ENCODE measurements at regions not wholly inside any gene's neighbourhood (a gene's known extent, or its start where the extent isn't known, plus 50 kb on each side); places are given as distances from the start of the nearest gene placed in this dataset.

DNA sequence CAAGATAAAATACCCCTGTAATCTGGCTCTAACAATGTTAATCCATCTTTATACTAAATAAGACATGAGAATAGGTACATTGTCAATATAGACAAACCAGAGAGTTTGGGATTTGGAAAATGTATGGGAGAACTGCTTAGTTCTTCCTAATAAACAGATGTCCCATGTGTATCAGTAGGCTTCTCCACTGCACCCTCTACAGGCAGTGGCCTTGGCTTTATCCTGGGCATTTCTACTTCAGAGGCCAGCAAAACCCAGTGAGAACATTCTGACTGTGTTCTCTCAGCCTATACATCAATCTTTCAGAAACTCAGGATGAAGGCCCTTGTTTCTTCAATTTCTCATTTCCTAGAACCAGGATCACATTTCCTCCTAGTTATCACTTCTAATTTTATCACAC is 1167.5 kb upstream of the ACVR2A start:
- DNase-seq (ENCODE audit: low read depth): no peak

- no peak for DNase-seq (ENCODE audit: low read depth)
Measured at GRCh38 chr2:146669735-146670134, 1175.1 kb upstream of the ACVR2A start.

DNA sequence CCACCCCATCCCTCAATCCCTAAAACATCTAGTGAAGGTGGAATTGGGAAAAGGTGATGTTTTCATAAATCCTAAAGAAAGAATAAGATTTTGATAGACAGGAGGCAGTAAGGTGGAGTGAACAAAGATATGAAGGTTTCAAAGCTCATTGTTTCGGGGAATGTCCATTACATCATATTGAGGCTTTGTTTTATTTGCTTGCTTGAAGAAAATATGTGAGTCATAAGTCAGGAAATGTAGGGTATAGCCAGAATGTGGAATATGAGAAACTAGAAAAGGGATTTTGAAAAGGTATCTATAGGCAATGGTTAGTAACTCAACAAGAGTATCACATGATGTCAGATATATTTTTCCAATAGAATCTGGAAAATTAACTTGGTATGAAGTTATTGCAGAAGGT is 1178.5 kb upstream of the ACVR2A start:
- DNase-seq (ENCODE audit: low read depth): peak; percentile 32

DNA sequence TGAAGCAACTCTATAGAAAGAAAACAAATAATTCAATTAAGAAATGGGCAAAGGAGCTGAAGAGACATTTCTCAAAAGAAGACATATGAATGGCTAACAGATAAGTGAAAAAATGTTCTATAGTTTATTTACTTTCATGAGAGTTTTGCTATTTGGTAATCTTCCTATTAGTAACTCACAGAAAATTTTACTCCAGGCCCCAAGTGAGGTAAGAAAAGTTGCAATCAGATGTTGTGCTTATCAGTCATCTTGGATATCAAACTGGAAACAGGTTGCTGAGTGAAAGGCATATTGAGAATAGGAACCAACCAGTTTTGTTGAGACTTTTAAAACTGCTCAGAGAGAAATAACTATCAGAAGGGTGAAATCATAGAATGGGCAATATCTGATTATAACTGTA is 1179.0 kb upstream of the ACVR2A start:
- no peak for DNase-seq (ENCODE audit: low read depth)

DNA sequence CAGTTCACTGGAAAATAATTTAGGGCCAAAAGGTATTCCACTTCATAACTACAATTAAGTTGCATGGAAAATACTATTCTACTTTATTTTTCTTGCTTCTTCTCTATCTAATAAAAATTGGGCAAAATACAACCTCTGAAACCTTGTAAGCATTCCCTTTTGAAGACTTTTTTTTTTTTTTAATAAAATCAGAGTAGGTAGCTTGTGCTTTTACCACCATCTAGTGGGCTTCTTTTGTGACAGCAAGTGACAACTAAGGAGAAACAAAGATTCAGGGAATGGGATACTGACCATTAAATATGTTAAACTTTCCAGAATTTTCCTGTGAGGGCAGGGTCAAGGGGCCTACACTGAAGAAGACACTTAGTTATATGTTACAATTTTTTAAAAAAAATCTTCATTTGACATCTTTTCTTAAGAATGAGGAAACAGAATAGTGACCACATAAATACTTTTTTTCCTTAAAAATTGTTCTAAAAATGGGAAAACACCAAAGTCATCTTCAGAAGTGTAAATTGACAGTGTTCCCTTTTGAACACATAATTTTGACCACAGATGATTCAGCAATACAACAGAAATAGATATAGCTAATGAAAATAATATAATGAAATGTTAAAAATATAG is 1183.2 kb upstream of the ACVR2A start:
- no peak for DNase-seq (ENCODE audit: low read depth)

GRCh38 chr2:146659976-146660375 is 1184.9 kb upstream of the ACVR2A start:
- DNase-seq (ENCODE audit: low read depth): no peak

- DNase-seq (ENCODE audit: low read depth): no peak
Measured at GRCh38 chr2:146652311-146652710, 1192.5 kb upstream of the ACVR2A start.

DNA sequence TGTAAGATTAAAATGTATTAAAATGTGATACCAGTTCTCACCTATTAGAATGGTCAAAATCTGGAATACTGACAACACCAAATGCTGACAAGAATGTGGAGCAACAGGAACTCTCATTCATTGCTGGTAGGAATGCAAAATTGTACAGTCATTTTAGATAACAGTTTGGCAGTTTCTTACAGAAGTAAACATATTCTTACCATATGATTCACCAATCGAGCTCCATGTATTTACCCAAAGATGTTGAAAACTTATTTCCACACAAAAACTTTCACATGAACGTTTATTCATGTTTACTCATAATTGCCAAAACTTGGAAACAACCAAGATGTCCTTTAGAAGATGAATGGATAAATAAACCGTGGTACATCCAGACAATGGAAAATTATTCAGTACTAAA is 1193.5 kb upstream of the ACVR2A start:
- no peak for DNase-seq (ENCODE audit: low read depth)

GRCh38 chr2:146642066-146642465 is 1202.8 kb upstream of the ACVR2A start:
- no peak for DNase-seq (ENCODE audit: low read depth)

GRCh38 chr2:146634230-146635097 is 1210.4 kb upstream of the ACVR2A start:
- peak; percentile 86 for DNase-seq (ENCODE audit: low read depth)

DNA sequence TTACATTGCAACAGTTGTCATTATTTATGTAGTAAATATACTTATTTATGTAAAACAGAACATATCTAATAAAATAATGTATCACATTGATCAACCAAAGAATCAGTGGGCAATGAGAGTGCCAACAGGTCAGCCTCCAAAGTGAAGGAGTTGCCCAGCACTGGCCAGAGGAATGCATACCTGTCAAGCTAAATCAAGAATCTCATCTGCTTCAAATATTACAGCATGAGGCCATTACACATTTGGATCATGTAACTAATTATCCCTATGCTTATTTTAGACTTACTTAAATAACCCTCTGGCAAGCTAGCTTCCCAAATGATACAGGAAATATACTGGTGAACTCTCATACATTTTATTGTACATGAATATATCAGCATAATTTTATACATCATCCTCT is 1211.7 kb upstream of the ACVR2A start:
- DNase-seq (ENCODE audit: low read depth): no peak

DNA sequence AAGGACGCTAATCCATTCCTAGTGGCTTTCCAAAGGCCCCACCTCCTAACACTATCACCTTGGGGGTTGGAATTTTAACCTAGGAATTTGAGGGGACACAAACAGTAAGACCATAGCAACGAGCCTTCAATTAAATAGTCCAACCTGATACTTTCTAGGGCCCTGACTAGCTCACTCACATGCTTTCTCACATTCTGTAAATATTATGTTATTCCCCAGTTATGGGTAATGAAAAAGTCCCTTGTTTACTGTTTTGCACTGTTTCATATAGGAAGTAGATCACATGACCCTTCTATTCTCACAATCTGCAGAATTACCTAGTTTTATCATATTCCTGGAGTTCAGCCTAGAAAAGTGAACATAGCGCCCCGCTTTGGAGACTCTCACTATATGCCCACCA is 1212.1 kb upstream of the ACVR2A start:
- no peak for DNase-seq (ENCODE audit: low read depth)

DNA sequence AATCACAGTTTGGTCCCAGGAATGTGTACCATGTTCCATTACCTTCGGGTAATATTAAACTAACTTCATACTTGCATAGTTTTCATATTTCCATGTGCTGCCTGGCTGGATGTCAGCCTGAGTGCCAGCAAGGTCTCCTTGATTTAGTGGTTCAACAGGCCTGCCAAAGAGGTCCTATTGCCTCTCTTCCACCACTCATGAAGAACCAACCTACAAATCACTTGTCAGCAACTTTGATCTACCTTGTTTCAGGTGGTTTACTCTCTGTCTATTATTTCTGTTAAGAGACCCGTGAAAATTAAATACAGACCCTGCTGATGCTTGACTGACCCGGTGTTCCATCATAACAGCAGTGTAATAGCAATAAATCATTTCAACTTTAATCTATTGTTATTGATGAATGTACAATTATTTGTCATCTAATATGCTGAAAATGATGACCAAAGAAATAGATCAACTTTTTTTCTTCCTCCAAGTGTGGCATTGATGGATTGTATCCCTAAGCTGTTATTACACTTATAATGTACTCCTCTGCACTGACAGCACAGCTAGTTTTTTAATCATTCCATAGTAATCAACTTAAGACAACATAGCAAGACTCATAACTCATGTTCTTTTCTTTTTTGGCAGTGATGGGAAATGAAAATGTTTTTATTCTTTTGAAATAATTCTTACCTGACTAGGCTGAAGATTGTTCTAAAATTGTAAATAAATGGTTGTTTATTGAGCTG is 1220.2 kb upstream of the ACVR2A start:
- DNase-seq (ENCODE audit: low read depth): no peak

DNA sequence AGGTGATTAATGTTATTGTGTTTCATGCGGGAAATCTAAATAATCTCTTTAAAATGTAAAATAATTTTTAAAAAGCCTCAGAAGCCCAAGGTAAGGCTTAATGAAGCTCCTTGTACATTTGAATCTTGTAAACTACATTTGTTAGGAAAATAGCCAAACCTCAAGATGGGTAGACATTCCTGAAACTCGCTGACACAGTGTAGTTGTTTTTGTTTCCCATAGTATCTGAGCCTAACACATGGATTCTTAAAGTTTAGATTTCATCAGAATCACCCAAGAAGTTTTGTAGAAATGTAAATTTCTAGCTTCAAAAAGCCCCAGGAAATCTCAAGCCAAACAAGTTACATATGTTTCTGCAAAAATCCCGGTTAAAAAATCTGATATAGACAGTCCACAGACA is 1221.1 kb upstream of the ACVR2A start:
- DNase-seq (ENCODE audit: low read depth): no peak

GRCh38 chr2:146621656-146622055 is 1223.2 kb upstream of the ACVR2A start:
- no peak for DNase-seq (ENCODE audit: low read depth)

GRCh38 chr2:146615778-146616177 is 1229.1 kb upstream of the ACVR2A start:
- no peak for DNase-seq (ENCODE audit: low read depth)

- no peak for DNase-seq (ENCODE audit: low read depth)
Measured at GRCh38 chr2:146608490-146608889, 1236.3 kb upstream of the ACVR2A start.

GRCh38 chr2:146604521-146604920 is 1240.3 kb upstream of the ACVR2A start:
- DNase-seq (ENCODE audit: low read depth): no peak

DNA sequence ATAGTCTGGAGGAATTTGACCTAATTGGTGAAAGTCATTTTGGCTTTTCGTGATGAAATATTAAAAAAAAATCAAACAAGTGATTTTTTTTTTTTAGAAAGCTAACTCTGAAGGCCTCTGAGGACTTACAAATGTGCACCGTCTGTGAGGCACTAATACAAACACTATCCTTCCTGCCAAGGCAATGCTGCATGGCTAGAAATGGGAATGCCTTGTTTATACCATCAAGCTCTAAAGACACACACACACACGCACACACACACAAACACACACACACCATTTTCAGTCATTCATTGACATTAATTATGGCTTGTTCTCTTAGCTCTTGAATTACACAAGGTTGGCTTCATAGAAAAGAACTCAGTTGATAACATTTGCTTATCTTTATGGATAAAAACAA is 1242.0 kb upstream of the ACVR2A start:
- no peak for DNase-seq (ENCODE audit: low read depth)

DNA sequence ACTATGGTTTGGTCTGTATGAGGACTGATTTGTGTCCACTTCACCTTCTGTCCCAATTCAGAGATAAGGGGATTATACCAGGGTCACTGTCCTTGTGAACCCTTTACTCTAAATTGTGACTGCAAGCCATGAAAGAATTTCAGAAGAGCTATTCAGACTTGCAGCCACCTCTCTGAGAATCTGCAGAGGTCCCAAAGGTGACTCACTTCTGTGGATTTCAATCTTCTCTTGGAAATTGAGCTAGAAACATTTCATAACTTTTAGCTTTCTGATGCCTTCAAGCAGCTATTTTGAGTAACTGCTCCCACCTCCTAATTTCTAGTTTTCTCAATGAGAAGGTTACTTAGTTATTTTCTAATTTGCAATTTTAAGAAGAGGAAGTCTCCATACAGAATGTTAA is 1242.4 kb upstream of the ACVR2A start:
- peak; percentile 40 for DNase-seq (ENCODE audit: low read depth)

DNA sequence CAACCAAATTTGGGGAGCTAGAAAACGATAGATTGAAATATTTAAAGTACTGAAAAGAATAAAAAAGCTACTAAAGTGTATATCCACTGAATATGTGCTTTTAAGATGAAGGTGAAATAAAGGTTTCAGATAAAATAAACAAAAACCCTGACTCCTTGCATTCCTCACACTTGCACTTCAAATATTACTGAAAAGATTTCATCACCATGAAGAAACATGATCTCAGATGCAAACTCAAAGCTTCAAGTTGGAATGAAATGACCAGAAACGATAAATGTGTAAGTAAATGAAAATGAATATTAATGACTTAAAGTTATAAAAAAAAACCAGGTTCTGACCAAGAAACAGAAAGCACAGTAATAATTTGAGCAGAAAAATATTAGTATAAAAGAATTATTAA is 1246.0 kb upstream of the ACVR2A start:
- DNase-seq (ENCODE audit: low read depth): no peak

- DNase-seq (ENCODE audit: low read depth): no peak
Measured at GRCh38 chr2:146597291-146597690, 1247.5 kb upstream of the ACVR2A start.

- no peak for DNase-seq (ENCODE audit: low read depth)
Measured at GRCh38 chr2:146591908-146592307, 1252.9 kb upstream of the ACVR2A start.
